CD14-positive monocyte (primary cell): ENCODE measurements at regions not wholly inside any gene's neighbourhood (a gene's known extent, or its start where the extent isn't known, plus 50 kb on each side); places are given as distances from the start of the nearest gene placed in this dataset.
A peak's percentile ranks its signal among the peaks of the same experiment; 100 is the strongest.

Experiments
- DNase-seq, 3 donors: peaks; one replicate each; pipeline ENCODE4 v3.0.0-alpha.2; 2011 to 2022
- H2AFZ ChIP-seq: 2 replicates; pipeline ENCODE4 v1.6.0; 2012; ENCODE audit warnings: mild to moderate bottlenecking, low read depth, low read length, inconsistent platforms; ENCODE audit not compliant: insufficient read depth, poor library complexity, severe bottlenecking
- H3K27ac ChIP-seq, 2 donors: 1 replicate in 1 of 2; 2 replicates in 1 of 2; pipeline ENCODE4 v1.5.1; 2012 to 2013; ENCODE audit warnings: low read length in 2 of 2, control low read depth in 1 of 2, inconsistent platforms in 1 of 2, low read depth in 1 of 2, mild to moderate bottlenecking in 1 of 2
- H3K27me3 ChIP-seq, 2 donors: one replicate each; pipeline versions ENCODE4 v1.6.0 to v1.6.1; 2011 to 2013; ENCODE audit warnings: low read length in 2 of 2; ENCODE audit not compliant: control insufficient read depth in 2 of 2, insufficient read depth in 2 of 2
- H3K36me3 ChIP-seq, 2 donors: replicated peaks in 1 of 2; 1 replicate in 1 of 2; 2 replicates in 1 of 2; pipeline versions ENCODE4 v1.5.1 to v1.6.1; 2012 to 2013; ENCODE audit warnings: low read length in 2 of 2, control low read depth in 1 of 2, inconsistent platforms in 1 of 2, mild to moderate bottlenecking in 1 of 2; ENCODE audit not compliant: insufficient read depth in 2 of 2, control insufficient read depth in 1 of 2
- H3K4me1 ChIP-seq, 2 donors: 1 replicate in 1 of 2; 2 replicates in 1 of 2; pipeline versions ENCODE4 v1.5.1 to v1.6.1; 2012 to 2013; ENCODE audit warnings: low read length in 2 of 2, control low read depth in 1 of 2, inconsistent platforms in 1 of 2, mild to moderate bottlenecking in 1 of 2, moderate library complexity in 1 of 2; ENCODE audit not compliant: insufficient read depth in 2 of 2, control insufficient read depth in 1 of 2
- H3K4me2 ChIP-seq: replicated peaks from 2 replicates; pipeline ENCODE3; 2012; ENCODE audit warnings: low read length, moderate library complexity, mild to moderate bottlenecking; ENCODE audit not compliant: poor library complexity, severe bottlenecking; ENCODE audit errors: extremely low read depth
- H3K4me3 ChIP-seq, 3 experiments: fragments of 200-600 bp in 1 of 3; sonication (generic) in 1 of 3; replicated peaks in 1 of 3; 1 replicate in 2 of 3; 2 replicates in 1 of 3; pipeline ENCODE4 v1.5.1; 2011 to 2013; ENCODE audit warnings: low read length in 3 of 3, mild to moderate bottlenecking in 3 of 3, control low read depth in 2 of 3, low read depth in 2 of 3, inconsistent platforms in 1 of 3, moderate library complexity in 1 of 3
- H3K79me2 ChIP-seq: 2 replicates; pipeline ENCODE4 v1.6.0; 2012; ENCODE audit warnings: mild to moderate bottlenecking, control low read depth, inconsistent platforms, low read length, moderate library complexity; ENCODE audit not compliant: insufficient read depth
- H3K9ac ChIP-seq: 2 replicates; pipeline ENCODE4 v1.6.0; 2017; ENCODE audit warnings: low read length, mild to moderate bottlenecking; ENCODE audit not compliant: insufficient read depth, poor library complexity, severe bottlenecking
- H3K9me3 ChIP-seq, 2 donors: replicated peaks in 1 of 2; 1 replicate in 1 of 2; 2 replicates in 1 of 2; pipeline versions ENCODE4 v1.5.1 to v1.6.1; 2012 to 2013; ENCODE audit warnings: low read length in 2 of 2, control low read depth in 1 of 2; ENCODE audit not compliant: control insufficient read depth in 1 of 2, insufficient read depth in 1 of 2
- H4K20me1 ChIP-seq: 2 replicates; pipeline ENCODE4 v1.6.0; 2012; ENCODE audit warnings: mild to moderate bottlenecking, low read length, control low read depth, moderate library complexity; ENCODE audit not compliant: insufficient read depth
- H3K27ac Mint-ChIP-seq, 7 donors: one replicate each; pipeline ENCODE4 v1.8.0; 2020; ENCODE audit warnings: mild to moderate bottlenecking in 7 of 7, mixed read lengths in 7 of 7, moderate library complexity in 6 of 7, inconsistent platforms in 2 of 7
- H3K27me3 Mint-ChIP-seq, 3 donors: one replicate each; pipeline ENCODE4 v1.8.0; 2021 to 2022; ENCODE audit warnings: low read depth in 3 of 3, mild to moderate bottlenecking in 3 of 3, mixed read lengths in 3 of 3, moderate library complexity in 3 of 3, inconsistent platforms in 1 of 3
- H3K36me3 Mint-ChIP-seq, 2 donors: one replicate each; pipeline ENCODE4 v1.8.0; 2020; ENCODE audit warnings: mixed read lengths in 2 of 2, inconsistent platforms in 1 of 2, mild to moderate bottlenecking in 1 of 2
- H3K4me1 Mint-ChIP-seq: one replicate; pipeline ENCODE4 v1.8.0; 2020; ENCODE audit warnings: mild to moderate bottlenecking, mixed read lengths
- H3K4me3 Mint-ChIP-seq, 2 donors: one replicate each; pipeline ENCODE4 v1.8.0; 2020; ENCODE audit warnings: mild to moderate bottlenecking in 2 of 2, mixed read lengths in 2 of 2, moderate library complexity in 1 of 2
- H3K9me3 Mint-ChIP-seq, 7 donors: one replicate each; pipeline ENCODE4 v1.8.0; 2020 to 2022; ENCODE audit warnings: mixed read lengths in 7 of 7, mild to moderate bottlenecking in 6 of 7, moderate library complexity in 6 of 7, inconsistent platforms in 2 of 7
- WGBS: methylation state at CpG from one replicate; pipeline ENCODE4 v1.1.5; 2013; ENCODE audit warnings: missing lambda C conversion rate; ENCODE audit not compliant: insufficient coverage; 5-methylcytosine and 5-hydroxymethylcytosine counted together
- intact Hi-C, 2 donors: fragments of 100-400 bp; cut with micrococcal nuclease; formaldehyde crosslinking; loops; one replicate each; pipeline versions ENCODE4 v1.15.0 to v1.15.1; 2023
- TF ChIP-seq, protein P1 (sequence below): fragments of 200-600 bp; IDR thresholded peaks from one replicate; pipeline ENCODE4 v1.8.0; 2022; ENCODE audit warnings: antibody characterized with exemption, mild to moderate bottlenecking

DNA sequence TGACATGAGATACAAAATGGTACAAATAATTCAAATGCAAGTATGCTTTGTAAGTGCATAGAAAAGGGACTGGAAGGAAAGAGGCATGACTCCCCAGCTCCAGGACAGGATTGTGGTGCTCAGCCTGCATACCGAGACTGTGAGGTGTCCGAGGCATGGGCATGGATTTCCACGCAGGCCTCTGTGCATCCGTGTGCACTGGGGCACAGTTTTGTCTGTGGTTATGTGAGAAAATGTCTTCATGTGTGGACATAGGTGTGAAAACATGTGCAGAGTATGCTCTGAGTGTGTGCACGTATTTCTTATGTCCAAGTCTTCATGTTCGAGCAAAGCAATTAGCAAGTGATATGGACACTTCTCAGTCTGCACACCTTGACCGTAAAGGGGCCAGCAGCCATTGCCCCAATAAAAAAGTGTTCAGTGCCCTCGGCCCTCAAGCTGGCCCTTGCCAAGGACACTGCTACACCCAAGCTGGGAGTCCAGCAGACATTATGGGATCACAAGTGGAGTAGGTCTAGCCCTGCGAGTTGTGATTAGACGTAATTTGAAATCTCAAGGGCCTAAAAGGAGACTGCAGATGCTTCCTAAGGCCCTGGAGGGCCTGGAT is 120.7 kb downstream of the CYP26B1 start:
- Histone ChIP-seq H4K20me1 (no peaks in the 10 kb centered on the region), H3K9me3 (peaks cover 0 to 4% of the 10 kb centered on the region in 2 donors), H2AFZ (no peak overlapping the region), H3K9ac (no peak overlapping the region), H3K4me3 (no peak overlapping the region), H3K27ac (no peak overlapping the region), H3K36me3 (no peaks in the 10 kb centered on the region), H3K79me2 (no peaks in the 10 kb centered on the region), H3K4me2 (no peak overlapping the region), H3K27me3 (no peaks in the 10 kb centered on the region), H3K4me1 (no peaks in the 10 kb centered on the region)
- Mint-ChIP-seq H3K4me3 (no peak overlapping the region), H3K27me3 (peaks cover 3 to 8% (median 5%) of the 10 kb centered on the region in 3 donors), H3K27ac (no peak overlapping the region), H3K36me3 (no peaks in the 10 kb centered on the region), H3K9me3 (peaks cover 0 to 11% (median 2%) of the 10 kb centered on the region in 7 donors), H3K4me1 (no peaks in the 10 kb centered on the region)
- intact Hi-C loops: no loop called here
- TF ChIP-seq, protein P1, sequence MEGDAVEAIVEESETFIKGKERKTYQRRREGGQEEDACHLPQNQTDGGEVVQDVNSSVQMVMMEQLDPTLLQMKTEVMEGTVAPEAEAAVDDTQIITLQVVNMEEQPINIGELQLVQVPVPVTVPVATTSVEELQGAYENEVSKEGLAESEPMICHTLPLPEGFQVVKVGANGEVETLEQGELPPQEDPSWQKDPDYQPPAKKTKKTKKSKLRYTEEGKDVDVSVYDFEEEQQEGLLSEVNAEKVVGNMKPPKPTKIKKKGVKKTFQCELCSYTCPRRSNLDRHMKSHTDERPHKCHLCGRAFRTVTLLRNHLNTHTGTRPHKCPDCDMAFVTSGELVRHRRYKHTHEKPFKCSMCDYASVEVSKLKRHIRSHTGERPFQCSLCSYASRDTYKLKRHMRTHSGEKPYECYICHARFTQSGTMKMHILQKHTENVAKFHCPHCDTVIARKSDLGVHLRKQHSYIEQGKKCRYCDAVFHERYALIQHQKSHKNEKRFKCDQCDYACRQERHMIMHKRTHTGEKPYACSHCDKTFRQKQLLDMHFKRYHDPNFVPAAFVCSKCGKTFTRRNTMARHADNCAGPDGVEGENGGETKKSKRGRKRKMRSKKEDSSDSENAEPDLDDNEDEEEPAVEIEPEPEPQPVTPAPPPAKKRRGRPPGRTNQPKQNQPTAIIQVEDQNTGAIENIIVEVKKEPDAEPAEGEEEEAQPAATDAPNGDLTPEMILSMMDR: no peak
- no peak for DNase-seq
- WGBS: 96% methylated on average over 10 of the region's 10 CpGs

DNA sequence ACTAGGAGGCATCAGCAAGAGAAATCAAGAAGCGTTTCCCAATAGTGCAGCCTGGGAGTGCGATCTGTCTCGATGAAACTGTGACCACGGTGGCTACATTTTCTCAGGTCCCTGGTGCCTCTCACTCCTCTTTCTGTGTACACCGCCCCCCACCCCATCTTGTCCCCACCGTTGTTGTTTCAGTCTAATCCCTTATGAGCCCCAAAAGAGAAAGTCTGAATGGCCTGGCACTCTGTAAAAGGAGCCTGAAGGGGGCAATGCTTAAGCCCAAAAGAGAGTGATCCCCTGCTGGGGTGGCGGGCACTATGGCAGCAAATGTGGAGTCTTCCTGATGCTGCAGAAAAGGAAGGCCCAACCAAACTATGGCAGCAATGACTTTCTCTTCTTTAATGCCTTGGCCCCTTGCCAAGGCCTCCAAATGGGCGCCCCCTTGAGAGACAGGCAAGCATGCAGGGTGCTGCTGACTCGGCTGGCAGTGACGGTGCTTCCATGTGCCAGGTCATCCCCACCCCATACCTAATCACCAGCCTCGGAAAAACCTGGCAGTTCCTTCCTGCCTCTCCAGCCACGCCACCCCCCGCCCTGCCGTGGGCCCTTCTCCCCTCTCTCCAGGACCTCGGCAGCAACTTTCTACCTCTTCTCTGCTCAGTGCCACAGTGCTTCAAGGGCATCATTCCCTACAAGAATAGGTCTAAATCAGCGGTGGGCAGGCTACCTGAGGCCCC is 123.0 kb downstream of the CYP26B1 start:
- Histone ChIP-seq H3K4me2 (no peak overlapping the region), H4K20me1 (no peaks in the 10 kb centered on the region), H3K79me2 (no peaks in the 10 kb centered on the region), H3K9me3 (peaks cover 0 to 4% of the 10 kb centered on the region in 2 donors), H3K36me3 (no peaks in the 10 kb centered on the region), H3K4me1 (no peaks in the 10 kb centered on the region), H3K4me3 (no peak overlapping the region), H3K27ac (no peak overlapping the region), H3K27me3 (no peaks in the 10 kb centered on the region), H2AFZ (no peak overlapping the region), H3K9ac (no peak overlapping the region)
- H3K27me3 Mint-ChIP-seq: peaks cover 0 to 8% (median 3%) of the 10 kb centered on the region in 3 donors
- H3K4me1 Mint-ChIP-seq: no peaks in the 10 kb centered on the region
- H3K4me3 Mint-ChIP-seq: no peak overlapping the region
- peaks cover 0 to 20% (median 2%) of the 10 kb centered on the region in 7 donors for H3K9me3 Mint-ChIP-seq
- no peak for DNase-seq
- TF ChIP-seq, protein P1: no peak
- H3K36me3 Mint-ChIP-seq: no peaks in the 10 kb centered on the region
- WGBS: 86% methylated on average over 13 of the region's 16 CpGs
- intact Hi-C loops: no loop called here
- peak overlapping the region in 1 of 7 donors; percentile 41 for H3K27ac Mint-ChIP-seq
